Epithelial cell of proximal tubule (primary cell): ENCODE measurements at regions not wholly inside any gene's neighbourhood (a gene's known extent, or its start where the extent isn't known, plus 50 kb on each side); places are given as distances from the start of the nearest gene placed in this dataset.

Experiments
- DNase-seq: peaks from one replicate; pipeline ENCODE4 v3.0.0-alpha.2; 2011; ENCODE audit warnings: low read depth
- H3K4me3 ChIP-seq: 2 replicates; pipeline ENCODE4 v1.5.1; 2011; ENCODE audit warnings: low read depth, mild to moderate bottlenecking, low read length
- CTCF ChIP-seq: conservative IDR thresholded peaks from 2 replicates; pipeline ENCODE4 v1.5.1; 2012; ENCODE audit warnings: low read depth, mild to moderate bottlenecking, low read length

GRCh38 chr5:136538534-136538933 lies 173.2 kb upstream of the TRPC7 start:
- TF ChIP-seq CTCF, result no peak
- H3K4me3 ChIP-seq, result no peak overlapping the region
- no peak for DNase-seq

- DNase-seq, result no peak
- TF ChIP-seq CTCF, result no peak
- no peak overlapping the region for H3K4me3 ChIP-seq
Observed at GRCh38 chr5:136529081-136529480, 163.7 kb upstream of the TRPC7 start.

- DNase-seq, result no peak
- TF ChIP-seq CTCF, result no peak
- H3K4me3 ChIP-seq, result no peak overlapping the region
Observed at GRCh38 chr5:136528481-136529030, 163.2 kb upstream of the TRPC7 start.

GRCh38 chr5:136527311-136527710 lies 162.0 kb upstream of the TRPC7 start:
- no peak overlapping the region for H3K4me3 ChIP-seq
- no peak for DNase-seq
- TF ChIP-seq CTCF, result no peak

- no peak overlapping the region for H3K4me3 ChIP-seq
- DNase-seq, result no peak
- TF ChIP-seq CTCF, result no peak
Observed at GRCh38 chr5:136526791-136527190, 161.4 kb upstream of the TRPC7 start.

- no peak overlapping the region for H3K4me3 ChIP-seq
- DNase-seq, result no peak
- TF ChIP-seq CTCF, result no peak
Observed at GRCh38 chr5:136526021-136526420, 160.7 kb upstream of the TRPC7 start.

- no peak for TF ChIP-seq CTCF
Observed at GRCh38 chr5:136525597-136525996, 160.3 kb upstream of the TRPC7 start.

More at GRCh38 chr5:136525597-136525996, 160.3 kb upstream of the TRPC7 start:
- no peak for DNase-seq
- H3K4me3 ChIP-seq, result no peak overlapping the region
